Activated CD4-positive, CD25-positive, alpha-beta regulatory T cell treated with anti-CD3 and anti-CD28 coated beads, Interleukin-2, amount 50 U/mL, for 24 hours (primary cell): ENCODE measurements at regions not wholly inside any gene's neighbourhood (a gene's known extent, or its start where the extent isn't known, plus 50 kb on each side); places are given as distances from the start of the nearest gene placed in this dataset.

Experiments
- ATAC-seq, 2 donors: fragments of 150-1000 bp; cut with Tn5 transposase; one replicate each; pipeline ENCODE4 v1.10.0; 2021; ENCODE audit warnings: mild to moderate bottlenecking in 1 of 2, moderate library complexity in 1 of 2

DNA sequence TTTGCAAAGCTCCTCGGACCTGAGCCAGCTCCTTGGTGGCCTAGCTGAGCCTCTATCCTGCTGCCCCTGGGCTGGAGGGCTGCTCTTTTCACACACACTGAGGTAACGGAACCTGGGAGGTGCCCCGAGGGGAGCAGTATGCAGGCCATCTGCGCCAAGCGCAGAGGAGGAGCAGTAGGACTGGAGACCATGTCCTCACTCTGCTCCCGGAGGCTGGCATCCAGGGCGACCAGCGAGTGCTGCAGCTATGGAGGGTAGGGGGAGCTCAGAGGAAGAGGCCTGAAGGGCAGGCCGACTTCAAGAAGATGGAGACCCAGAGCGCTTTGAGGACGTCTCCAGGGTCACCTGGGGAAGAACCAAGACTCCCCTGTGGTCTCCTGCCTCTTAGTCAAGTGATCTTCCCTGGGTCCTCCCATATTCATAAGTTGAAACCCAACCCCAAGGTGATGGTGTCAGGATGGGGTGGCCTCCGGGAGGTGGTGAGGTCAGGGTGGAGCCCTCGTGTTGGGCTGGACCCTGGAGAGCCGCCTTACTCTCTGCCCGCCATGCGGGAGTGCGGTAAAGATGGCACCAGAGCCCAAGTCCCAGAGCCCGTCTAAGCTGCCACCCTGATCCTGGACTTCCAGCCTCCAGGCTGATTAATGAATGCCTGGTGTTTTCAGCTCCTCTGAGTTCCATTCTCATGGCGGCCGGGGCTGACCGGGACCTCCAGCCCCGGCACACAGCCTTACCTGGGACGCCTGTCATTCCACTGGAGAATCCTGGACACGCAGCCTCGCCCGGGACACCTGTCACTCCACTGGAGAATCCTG is 160.7 kb downstream of the NDUFA10 start:
- ATAC-seq = no peak

DNA sequence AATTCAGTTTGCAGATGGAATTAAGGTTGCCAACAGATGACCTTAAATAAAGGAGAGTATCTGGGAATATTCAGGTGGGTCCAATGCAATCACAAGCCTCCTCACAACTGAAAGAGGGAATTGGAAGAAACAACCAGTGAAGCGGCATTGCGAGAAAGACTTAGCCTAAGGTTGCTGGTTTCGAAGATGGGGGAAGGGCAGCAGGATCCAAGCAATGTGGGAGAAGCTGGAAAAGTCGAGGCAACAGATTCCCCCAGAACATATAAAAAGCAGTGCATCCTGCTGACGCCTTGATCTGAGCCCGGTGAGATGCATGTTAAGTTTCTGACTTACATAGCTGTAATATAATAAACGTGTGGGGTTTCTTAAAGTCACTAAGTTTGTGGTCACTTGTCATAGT is 162.5 kb downstream of the NDUFA10 start:
- ATAC-seq = no peak

DNA sequence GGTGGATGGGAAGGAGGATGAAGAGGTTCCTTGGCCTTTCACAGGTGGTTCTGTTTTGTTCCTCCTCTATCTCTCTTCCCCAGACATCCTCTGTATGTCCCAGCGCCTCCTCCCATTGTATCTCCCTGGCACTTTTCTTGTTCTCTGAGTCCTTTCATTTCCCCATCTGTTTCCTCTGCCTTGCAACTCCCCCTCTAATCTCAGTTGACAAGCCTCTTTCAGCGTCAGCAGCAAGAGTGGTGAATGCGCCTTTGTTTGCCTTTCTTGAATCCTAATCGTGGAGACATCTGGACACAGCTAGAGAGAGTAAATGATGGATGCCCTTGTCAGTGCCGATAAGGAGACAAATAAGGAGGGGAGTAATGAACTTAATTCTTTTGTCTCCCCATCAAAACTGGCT is 167.0 kb downstream of the NDUFA10 start:
- ATAC-seq = no peak

DNA sequence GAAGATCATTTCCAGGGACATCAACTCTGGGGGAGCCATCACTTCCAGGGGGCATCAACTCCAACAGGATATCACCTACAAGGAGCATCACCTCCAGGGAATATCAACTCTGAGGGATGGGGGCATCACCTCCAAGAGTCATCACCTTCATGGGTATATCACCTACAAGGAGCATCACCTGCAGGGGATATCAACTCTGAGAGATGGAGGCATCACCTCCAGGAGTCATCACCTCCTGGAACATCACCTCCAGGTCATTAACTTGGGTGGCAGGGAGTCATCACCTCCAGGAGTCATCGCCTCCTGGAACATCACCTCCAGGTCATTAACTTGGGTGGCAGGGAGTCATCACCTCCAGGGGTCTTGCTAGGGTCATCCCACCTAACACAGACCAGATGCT is 167.6 kb downstream of the NDUFA10 start:
- ATAC-seq = no peak

DNA sequence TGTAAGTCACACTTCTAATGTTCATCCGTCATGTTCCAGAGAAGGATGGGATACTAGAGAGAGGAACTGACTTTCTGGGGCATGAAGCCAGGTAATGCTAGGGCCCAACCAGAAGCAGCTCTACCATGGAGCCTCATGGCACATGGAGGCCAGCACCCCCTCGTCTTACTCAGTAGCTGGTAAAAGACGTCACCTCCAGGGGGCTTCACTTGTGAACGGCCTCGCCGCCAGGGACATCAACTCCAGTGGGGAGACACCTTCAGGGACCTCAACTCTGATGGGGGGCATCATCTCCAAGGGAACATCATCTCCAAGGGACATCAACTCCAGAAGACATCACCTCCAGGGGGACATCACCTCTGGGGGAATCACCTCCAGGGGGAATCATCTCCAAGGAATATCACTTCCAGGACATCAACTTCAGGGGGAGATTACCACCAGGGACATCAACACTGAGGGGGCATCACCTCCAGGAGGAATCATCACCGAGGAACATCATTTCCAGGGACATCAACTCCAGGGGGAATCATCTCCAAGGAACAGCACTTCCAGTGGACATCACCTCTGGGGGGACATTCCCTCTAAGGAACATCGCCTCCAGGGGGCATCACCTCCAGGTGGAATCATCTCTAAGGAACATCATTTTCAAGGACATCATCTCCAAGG is 168.4 kb downstream of the NDUFA10 start:
- no peak for ATAC-seq

DNA sequence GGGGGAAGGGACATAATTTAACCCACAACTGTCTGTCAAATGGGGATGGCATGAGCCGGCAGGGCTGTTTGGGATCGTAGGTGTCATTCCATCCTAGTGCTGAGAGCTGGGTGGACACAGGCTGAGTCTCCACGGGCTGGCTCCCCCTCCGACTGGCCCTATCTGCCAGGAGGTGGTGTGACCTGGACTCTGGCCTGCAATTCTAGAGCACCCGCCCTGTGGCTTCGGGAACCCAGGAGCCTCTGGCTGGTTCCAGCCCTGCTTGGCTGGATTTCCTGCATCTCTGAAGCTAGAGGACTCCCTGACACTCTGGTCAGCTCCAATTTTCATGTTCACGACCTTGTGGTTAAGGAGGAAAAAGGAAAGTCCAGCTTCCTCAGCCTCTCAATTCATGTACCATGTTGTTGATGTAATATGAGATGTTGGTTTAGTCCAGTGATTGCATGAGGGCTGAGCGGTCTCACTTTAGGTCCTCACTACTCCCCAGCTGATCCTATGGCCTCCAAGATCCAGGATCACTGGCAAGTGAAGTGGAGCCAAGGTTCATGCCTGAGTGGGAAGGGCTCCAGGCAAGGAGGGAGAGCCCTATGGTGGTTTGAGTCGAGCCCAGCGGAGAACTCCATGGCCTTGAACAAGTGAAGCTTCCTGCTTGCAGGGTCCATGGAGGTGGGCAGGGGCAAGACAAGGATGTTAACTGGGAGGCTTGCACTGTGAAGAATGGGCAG is 169.1 kb downstream of the NDUFA10 start:
- no peak for ATAC-seq

DNA sequence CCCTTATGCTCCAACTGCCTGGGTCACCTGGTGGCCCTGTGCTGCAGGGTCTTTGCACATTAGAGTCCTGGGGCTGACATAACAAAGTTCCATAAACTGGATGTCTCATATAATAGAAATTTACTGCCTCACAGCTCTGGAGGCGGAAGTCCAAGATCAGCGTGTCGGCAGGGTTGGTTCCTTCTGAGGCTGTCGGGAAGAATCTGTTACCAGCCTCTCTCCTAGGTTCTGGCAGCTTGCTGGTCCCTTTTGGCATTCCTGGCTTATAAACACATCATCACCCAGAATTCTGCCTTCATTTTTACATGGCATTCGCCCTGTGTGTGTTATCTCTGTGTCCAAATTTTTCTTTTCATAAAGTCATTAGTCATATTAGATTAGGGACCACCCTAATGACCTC is 170.5 kb downstream of the NDUFA10 start:
- no peak for ATAC-seq

DNA sequence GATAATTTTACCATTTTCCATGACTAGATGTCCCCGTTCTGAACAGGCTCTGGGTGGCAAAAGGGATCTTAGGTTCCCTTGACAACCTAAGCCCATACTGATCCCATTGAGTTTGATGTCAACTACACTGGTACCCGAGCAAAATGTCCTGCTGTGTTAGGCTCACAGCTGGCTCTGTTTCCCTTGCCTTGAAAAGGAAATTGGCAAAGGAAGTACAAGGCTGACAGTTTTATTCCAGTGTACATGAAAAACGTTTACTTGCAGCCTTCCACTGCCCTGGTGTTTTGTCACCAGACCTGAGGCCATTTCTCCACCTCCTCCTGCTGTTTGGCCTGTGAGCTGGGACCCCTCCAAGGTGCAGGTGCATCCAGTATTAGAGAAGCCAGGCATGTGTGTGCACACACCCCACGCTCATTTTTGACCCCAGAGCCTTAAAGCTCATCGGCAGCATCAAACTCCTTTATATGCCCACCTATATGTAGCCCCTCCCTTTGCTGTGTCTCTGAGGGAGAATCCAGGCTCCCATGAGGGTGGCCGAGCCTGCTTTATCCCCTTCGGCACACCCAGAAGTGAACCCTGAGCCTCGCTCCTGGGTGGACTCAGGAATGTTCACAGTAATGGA is 171.3 kb downstream of the NDUFA10 start:
- no peak for ATAC-seq

DNA sequence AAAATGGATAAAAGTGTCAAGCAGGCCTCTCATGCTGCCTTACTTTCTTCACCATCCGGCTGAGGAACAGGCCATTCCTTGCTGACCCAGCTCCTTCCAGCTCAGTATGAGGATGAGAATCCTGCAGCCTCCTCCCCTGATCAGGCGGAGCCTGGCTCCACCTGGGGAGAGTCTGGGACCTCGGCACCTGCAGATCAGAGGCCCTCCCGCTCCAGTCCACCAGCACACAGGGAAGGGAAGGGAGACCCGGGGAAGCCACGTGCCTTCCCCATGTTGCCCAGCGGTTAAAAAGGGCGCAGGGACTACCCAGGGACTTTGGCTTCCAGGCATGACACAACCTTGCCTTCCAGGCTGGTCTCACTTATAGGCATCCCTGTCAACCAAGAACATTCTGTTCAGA is 172.0 kb downstream of the NDUFA10 start:
- ATAC-seq = no peak

DNA sequence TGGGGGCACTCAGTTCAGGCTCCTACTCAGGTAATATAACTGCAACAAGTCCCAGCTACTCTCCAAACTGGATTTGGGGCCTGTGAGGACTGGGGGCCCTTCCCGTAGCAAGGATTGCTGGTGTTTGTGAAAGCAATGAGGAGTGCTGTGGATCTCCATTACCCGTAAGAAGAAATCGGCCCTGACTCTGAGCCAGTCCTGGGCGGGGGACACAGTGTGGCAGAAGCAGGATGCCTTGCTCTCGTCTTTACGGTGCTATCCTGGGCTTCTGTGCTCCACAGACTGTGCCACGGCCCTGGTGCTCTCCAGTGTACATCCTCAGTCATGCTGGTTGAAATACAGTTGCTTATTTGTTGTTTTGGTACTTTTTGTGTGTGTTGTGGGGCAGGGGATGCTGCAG is 172.9 kb downstream of the NDUFA10 start:
- no peak for ATAC-seq

DNA sequence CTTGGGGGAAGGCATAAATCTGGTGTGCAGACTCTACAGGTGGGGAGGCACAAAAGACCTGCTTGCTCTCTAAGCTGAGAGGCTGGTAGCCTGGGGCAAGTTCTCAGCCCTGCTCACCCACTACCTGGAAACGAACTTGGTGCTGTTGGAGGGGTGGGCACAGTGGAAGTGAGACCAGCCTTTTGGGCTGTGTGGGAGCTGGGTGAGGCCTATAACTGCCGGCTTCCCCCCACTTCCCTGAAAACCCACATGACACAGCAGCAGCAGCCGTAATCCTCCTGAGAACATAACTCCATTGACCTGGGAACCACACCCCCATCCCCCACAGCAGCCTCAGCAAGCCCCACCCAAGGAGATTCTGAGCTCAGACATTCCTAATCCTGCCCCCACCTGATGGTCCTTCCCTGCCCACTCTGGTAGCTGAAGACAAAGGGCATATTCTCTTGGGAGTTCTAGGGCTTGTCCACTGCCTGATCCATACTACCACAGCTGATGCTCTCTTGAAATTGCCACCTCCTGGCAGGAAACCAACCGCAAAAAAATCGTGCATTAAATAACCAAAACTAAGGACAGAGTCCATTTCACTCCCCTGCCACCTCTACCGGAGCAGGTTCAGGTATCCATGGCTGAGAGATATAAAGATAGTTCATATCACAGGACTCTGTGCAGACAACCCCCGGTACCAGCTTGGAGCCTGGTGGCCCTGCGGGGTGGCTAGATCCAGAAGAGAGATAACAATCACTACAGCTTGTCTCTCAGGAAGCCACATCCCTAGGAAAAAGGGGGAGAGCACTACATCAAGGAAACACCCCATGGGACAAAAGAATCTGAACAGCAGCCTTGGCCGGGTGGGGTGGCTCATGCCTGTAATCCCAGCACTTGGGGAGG is 178.1 kb downstream of the NDUFA10 start:
- no peak for ATAC-seq

DNA sequence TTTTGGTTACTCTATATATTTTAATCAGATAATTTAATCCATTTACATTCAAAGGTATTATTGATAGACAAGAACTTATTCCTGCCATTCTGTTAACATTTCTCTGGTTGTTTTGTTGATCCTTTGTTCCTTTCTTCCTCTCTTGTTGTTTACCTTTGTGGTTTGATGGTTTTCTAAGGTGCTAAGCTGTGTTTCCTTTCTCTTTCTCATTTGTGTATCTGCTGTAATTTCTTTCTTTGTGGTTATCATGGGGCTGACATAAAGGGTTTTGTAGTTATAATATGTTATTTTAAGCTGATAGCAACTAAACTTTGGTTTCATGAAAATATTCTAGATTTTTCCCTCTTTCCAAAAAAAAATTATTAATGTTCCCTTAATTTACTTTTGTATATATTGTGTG is 179.2 kb downstream of the NDUFA10 start:
- ATAC-seq = no peak

DNA sequence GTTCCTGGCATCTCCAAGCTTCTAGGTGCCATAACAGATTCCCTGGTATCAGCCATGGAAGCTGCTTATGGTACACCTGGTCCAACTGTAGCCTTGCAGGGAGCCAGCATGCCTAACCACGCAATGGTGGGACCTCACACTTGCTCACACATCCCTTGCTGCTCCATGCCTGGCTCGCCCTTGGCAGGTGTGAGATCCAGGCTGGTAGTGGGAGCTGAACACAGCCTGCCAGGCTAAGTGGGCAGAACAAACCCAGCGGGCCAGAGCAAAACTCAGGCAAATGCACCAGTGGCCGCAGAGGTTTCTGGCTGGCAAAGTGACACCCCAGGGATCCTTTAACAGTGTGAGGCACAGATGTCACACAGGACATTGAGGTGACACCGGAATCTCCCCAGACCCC is 185.8 kb downstream of the NDUFA10 start:
- no peak for ATAC-seq

DNA sequence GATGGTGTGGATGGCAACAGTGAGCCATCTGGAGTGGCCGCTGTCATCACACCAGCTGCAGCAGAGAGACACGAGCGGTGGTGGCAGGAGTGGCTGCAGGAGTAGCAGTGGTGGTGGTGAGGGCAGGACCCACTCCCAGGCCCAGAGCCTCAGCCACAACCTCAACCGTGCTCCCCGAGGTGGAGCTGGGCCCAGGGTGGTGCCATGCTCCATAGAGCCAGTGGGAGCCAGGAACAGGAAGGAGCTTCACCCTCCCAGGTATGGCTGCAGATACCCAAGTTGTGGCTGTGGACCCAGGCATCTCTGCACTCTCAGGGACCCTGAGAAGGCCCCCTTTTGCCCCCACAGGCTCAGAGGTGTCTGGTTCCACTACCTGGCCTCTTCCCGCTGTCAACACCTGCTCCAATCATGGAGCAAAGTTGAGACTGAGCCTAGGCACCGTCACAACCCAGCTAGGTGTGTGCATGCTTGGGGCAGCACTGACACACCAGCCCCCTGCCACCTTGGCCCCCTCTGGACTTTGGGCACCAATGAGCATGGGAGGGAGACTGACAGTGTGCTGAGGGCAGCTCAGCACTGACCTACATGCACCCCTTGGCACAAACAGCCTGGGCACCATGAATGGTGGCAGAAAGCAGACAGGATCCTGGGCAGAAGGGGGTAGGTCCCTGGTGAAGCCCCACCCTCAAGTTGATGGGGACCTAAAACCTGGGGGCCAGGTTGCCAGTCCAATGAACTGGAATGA is 188.9 kb downstream of the NDUFA10 start:
- no peak for ATAC-seq

DNA sequence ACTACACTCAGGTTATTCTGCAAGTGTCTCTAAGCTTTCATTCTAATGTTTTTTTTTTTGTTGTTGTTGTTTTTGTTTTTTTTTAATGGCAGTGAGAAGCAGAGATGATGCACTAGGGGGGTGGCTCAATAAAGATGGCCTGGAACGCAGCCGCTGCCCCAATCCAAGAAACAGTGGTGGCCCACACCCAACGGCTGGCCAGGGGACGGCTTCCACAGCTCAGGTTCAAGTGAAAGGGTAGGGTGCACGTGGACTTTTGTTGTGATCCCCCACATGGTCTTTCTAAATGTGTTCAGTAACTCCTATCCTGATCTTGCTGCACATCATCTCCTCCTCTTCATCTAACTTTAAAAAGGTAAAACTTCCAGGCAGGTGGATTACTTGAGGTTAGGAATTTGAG is 190.1 kb downstream of the NDUFA10 start:
- ATAC-seq = no peak

DNA sequence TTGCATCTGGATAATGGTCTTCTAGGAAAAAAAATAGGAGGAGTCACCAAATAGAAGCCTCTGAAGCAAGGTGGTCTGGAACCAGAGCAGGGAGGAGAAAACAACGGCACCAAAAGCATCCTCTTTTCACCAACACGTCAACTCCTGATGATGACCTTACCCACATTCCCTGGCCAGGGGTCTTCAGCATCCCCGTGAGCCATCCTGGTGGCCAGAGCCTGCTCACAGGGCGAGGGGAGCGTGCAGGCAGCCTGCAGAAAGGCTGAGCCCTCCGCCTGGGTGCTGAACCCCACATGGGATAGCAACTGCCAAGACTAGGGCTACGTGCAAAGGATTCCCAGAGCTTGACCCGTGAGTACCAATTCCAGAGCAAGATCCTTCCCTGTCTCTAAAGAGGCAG is 191.0 kb downstream of the NDUFA10 start:
- no peak for ATAC-seq

DNA sequence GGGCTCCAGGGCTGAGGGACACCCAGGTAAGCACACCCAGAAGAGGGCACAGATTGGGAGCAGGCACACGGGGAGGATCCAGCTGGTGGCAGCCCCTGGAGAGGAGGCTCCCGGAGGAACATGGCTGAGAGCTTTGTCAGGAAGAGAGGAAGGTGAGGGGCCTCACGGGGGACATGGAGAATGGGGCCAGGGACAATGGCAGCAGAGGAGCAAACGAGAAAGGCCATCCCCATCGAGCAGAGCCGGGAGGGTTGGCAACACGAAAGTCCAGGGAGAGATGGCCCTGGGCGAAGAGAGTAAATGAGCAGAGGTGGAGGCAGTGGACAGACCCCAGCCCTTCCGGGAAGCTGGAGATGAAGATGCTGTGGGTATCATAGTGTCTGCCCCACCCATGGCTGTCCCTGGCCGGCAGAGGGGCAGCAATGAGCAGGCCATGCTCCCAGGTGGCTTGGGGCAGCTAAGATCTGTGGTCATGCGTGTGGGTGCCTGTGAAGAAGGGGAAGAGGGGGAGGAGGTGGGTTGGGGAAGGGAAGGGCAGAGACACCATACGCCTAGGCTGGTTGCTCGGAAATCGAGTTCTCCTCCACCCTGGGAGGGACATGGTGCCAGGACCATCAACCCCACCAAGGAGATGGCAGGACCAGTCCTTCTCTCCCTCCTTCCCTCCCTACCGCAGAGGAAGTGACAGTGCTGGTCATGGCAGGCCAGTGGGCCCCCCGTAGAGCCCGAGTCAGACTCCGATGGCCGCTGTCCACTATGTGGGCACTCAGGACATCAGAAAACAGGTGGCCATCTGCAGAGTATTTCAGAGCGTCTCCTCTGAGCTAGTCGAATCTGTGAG is 191.7 kb downstream of the NDUFA10 start:
- no peak for ATAC-seq

DNA sequence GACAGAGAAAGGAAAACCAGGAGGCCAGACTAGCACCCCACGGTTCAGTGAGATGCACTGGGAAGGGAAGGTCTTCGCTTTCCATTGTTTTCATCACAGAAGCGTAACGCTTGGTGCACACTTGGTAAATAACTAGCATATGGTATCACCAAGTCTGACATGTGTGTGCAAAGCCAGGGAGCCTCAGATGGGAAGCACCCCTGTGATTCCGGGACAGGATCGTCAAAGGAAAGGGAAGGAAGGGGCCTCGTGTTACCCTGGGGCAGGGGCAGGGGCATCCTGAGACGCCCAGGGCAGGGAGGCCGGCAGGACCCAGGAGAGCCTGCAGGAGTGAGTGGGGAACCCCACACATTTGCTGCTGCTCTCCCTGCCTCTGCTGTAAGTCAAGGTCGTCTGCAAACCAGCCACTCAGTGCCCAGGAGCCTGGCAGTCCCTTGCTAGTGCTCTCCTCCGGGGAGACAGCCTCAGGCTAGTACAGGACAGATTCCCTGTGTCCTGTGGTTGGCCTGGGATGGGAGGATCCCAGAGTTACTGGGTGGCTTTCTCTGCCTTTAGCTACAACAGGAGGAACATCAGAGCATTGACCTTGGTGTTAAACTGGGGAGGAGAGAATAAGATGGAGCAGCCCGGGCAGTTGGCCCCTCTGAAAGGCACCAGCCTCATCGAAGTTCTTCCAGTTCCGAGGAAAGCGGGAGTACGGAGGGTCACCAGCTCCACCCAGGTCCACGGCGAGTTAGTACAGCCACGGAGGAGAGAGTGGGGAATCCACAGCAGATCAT is 192.5 kb downstream of the NDUFA10 start:
- no peak for ATAC-seq

DNA sequence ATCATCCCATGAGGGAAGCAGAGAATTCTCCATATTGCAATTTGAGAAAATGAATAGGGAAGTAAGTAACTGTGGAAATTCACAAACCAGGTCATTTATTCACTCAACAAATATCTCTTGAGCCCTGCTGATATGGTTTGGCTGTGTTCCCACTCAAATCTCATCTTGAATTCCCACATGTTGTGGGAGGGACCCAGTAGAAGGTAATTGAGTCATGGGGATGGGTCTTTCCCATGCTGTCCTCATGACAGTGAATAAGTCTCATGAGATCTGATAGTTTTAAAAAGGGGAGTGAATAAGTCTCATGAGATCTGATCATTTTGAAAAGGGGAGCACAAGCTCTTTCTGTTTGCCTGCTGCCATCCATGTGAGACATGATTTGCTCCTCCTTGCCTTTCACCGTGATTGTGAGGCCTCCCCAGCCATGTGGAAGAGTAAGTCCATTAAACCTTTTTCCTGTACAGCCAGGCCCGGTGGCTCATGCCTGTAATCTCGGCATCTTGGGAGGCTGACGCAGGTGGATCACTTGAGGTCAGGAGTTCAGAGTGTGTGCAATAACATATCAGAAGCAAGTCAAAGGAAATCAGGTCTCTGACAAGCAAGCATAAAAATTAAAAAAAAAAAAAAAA is 193.2 kb downstream of the NDUFA10 start:
- ATAC-seq = no peak
